Caco-2 (cell line): ENCODE measurements at regions not wholly inside any gene's neighbourhood (a gene's known extent, or its start where the extent isn't known, plus 50 kb on each side); places are given as distances from the start of the nearest gene placed in this dataset.

Source experiments
- BruUV-seq: library from RNA; stranded (reverse); fragments of 400-500 nt; replicated peaks from 2 replicates; lab custom pipeline; 2021; lab: Mats Ljungman, UMichigan
- CTCF ChIA-PET: fragments of 300-600 bp; sonication (Branson Sonifier 250); formaldehyde crosslinking; loops from one replicate; lab custom pipeline; 2022; ENCODE audit warnings: antibody characterized with exemption; lab: Charles Lee
- POLR2A ChIA-PET: fragments of 300-600 bp; sonication (Branson Sonifier 250); formaldehyde crosslinking; loops from one replicate; lab custom pipeline; 2022; ENCODE audit warnings: antibody characterized with exemption; lab: Charles Lee
- DNase-seq, 2 experiments: peaks; one replicate each; pipeline versions ENCODE4 v3.0.0 to v3.0.0-alpha.2; 2020 to 2022
- H3K27me3 ChIP-seq: replicated peaks from 2 replicates; pipeline ENCODE4 v1.6.0; 2011; ENCODE audit warnings: low read length; ENCODE audit not compliant: control insufficient read depth, insufficient read depth
- H3K36me3 ChIP-seq: 2 replicates; pipeline ENCODE4 v1.5.1; 2011; ENCODE audit warnings: low read length; ENCODE audit not compliant: control insufficient read depth, insufficient read depth
- H3K4me1 ChIP-seq: fragments of 250-450 bp; sonication (Bioruptor Pico); 2 replicates; pipeline ENCODE4 v1.5.1; 2020; ENCODE audit warnings: mild to moderate bottlenecking
- H3K4me3 ChIP-seq: 2 replicates; pipeline ENCODE4 v1.5.1; 2011; ENCODE audit warnings: low read depth, mild to moderate bottlenecking, control low read depth, low read length
- H3K9me3 ChIP-seq: fragments of 250-450 bp; sonication (Bioruptor Pico); 2 replicates; pipeline ENCODE4 v1.5.1; 2020; ENCODE audit warnings: mild to moderate bottlenecking, moderate library complexity
- H3K27ac Mint-ChIP-seq: one replicate; pipeline ENCODE4 v1.8.0; 2022; ENCODE audit warnings: mixed read lengths; ENCODE audit not compliant: unreplicated experiment
- H3K27me3 Mint-ChIP-seq: one replicate; pipeline ENCODE4 v1.8.0; 2022; ENCODE audit warnings: mixed read lengths; ENCODE audit not compliant: insufficient read depth, unreplicated experiment
- H3K36me3 Mint-ChIP-seq: one replicate; pipeline ENCODE4 v1.8.0; 2022; ENCODE audit warnings: mild to moderate bottlenecking, mixed read lengths; ENCODE audit not compliant: insufficient read depth, unreplicated experiment
- H3K4me1 Mint-ChIP-seq: one replicate; pipeline ENCODE4 v1.8.0; 2022; ENCODE audit warnings: low read depth, mixed read lengths; ENCODE audit not compliant: unreplicated experiment
- H3K4me3 Mint-ChIP-seq: one replicate; pipeline ENCODE4 v1.8.0; 2022; ENCODE audit warnings: mild to moderate bottlenecking, moderate library complexity, mixed read lengths; ENCODE audit not compliant: unreplicated experiment
- H3K9me3 Mint-ChIP-seq: one replicate; pipeline ENCODE4 v1.8.0; 2022; ENCODE audit warnings: mixed read lengths; ENCODE audit not compliant: unreplicated experiment
- intact Hi-C: fragments of 100-400 bp; cut with micrococcal nuclease; formaldehyde crosslinking; loops from one replicate; pipeline ENCODE4 v1.10.0; 2022; ENCODE audit not compliant: unreplicated experiment
- TF ChIP-seq, protein P1 (sequence below), 2 experiments: fragments of 200-600 bp in 1 of 2; IDR thresholded peaks; 1 replicate in 1 of 2; 2 replicates in 1 of 2; pipeline versions ENCODE4 v1.5.1 to v1.8.0; 2011 to 2022; ENCODE audit warnings: antibody characterized with exemption in 1 of 2, control low read depth in 1 of 2, inconsistent platforms in 1 of 2, low read depth in 1 of 2, low read length in 1 of 2, mild to moderate bottlenecking in 1 of 2, moderate library complexity in 1 of 2; ENCODE audit not compliant: insufficient read depth in 1 of 2, severe bottlenecking in 1 of 2, unreplicated experiment in 1 of 2

- no peak overlapping the region for H3K4me3 ChIP-seq
- H3K36me3 ChIP-seq = no peaks in the 10 kb centered on the region; the same call in 1 of the 2 replicates
- no peaks in the 10 kb centered on the region for H3K27me3 ChIP-seq
- H3K4me1 ChIP-seq = peaks cover 48% of the 10 kb centered on the region
- H3K4me3 Mint-ChIP-seq = no peak overlapping the region
- no peak overlapping the region for H3K27ac Mint-ChIP-seq
- H3K9me3 Mint-ChIP-seq = no peaks in the 10 kb centered on the region
- no TSS peak for BruUV-seq
- no peaks in the 10 kb centered on the region for H3K27me3 Mint-ChIP-seq
- intact Hi-C loops = no loop called here
- ChIA-PET CTCF (interaction anchor here (0.9 kb wide), 1 partner anchor 10 kb away, joined by 4 read pairs; no protein-coding TSS in a partner anchor), POLR2A (no interaction called here)
- H3K36me3 Mint-ChIP-seq = peaks cover 11% of the 10 kb centered on the region
- no peaks in the 10 kb centered on the region for H3K9me3 ChIP-seq
- H3K4me1 Mint-ChIP-seq = peaks cover 27% of the 10 kb centered on the region
- DNase-seq = no peak
- TF ChIP-seq, protein P1, sequence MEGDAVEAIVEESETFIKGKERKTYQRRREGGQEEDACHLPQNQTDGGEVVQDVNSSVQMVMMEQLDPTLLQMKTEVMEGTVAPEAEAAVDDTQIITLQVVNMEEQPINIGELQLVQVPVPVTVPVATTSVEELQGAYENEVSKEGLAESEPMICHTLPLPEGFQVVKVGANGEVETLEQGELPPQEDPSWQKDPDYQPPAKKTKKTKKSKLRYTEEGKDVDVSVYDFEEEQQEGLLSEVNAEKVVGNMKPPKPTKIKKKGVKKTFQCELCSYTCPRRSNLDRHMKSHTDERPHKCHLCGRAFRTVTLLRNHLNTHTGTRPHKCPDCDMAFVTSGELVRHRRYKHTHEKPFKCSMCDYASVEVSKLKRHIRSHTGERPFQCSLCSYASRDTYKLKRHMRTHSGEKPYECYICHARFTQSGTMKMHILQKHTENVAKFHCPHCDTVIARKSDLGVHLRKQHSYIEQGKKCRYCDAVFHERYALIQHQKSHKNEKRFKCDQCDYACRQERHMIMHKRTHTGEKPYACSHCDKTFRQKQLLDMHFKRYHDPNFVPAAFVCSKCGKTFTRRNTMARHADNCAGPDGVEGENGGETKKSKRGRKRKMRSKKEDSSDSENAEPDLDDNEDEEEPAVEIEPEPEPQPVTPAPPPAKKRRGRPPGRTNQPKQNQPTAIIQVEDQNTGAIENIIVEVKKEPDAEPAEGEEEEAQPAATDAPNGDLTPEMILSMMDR (IDR thresholded peaks at IDR 0.05; ENCODE audit: insufficient read depth in 1 of 2, low read depth in 1 of 2, low read length in 1 of 2, severe bottlenecking in 1 of 2, unreplicated experiment in 1 of 2) = no peak
These were observed 94.6 kb upstream of the TMPRSS2 start for GRCh38 chr21:41602531-41602930.

- no peaks in the 10 kb centered on the region for H3K27me3 ChIP-seq
- H3K9me3 ChIP-seq = no peaks in the 10 kb centered on the region
- H3K4me1 ChIP-seq = peaks cover 48% of the 10 kb centered on the region
- peak overlapping the region; percentile 77 for H3K27ac Mint-ChIP-seq
- H3K4me3 Mint-ChIP-seq = no peak overlapping the region
- peaks cover 28% of the 10 kb centered on the region for H3K4me1 Mint-ChIP-seq
- no peaks in the 10 kb centered on the region for H3K27me3 Mint-ChIP-seq
- intact Hi-C loops = no loop called here
- BruUV-seq = no TSS peak
- no peaks in the 10 kb centered on the region; the same call in 1 of the 2 replicates for H3K36me3 ChIP-seq
- TF ChIP-seq, protein P1 (IDR thresholded peaks at IDR 0.05; ENCODE audit: insufficient read depth in 1 of 2, low read depth in 1 of 2, low read length in 1 of 2, severe bottlenecking in 1 of 2, unreplicated experiment in 1 of 2) = no peak
- peak in 1 of 2 experiments; percentile 37 for DNase-seq
- ChIA-PET POLR2A (no interaction called here), CTCF (no interaction called here)
- no peak overlapping the region for H3K4me3 ChIP-seq
- H3K36me3 Mint-ChIP-seq = peaks cover 11% of the 10 kb centered on the region
- H3K9me3 Mint-ChIP-seq = no peaks in the 10 kb centered on the region
These were observed 93.8 kb upstream of the TMPRSS2 start for GRCh38 chr21:41601573-41602368.

DNA sequence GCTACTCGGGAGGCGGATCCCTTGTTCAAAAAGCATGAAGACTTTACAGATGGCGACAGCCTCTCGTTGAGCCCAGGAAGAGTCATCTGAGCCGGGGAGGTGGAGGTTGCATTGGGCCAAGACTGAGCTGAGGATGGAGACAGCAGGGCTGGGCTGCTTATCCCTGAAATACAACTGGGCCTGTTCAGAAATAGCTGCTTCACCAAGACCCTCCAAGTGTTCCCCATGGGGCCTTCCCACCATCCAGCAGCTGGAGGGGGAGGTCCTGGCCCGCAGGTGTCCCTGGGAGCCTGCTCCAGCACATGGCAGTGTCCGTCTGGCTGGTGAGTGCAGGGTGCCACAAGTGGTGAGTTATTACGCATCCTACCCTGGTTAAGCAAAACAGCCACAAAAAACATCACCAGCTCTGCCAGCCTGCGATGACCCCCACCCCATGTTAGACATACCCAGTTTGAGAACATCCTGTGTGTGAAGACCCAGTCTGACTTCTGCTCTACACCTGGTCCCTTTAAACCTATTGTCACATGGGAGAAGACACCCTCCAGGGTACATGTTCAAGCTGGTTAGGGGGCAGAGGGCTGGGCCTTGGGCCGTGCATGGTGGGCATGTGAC, 93.1 kb upstream of the TMPRSS2 start:
- no TSS peak for BruUV-seq
- no peak overlapping the region for H3K4me3 Mint-ChIP-seq
- CTCF ChIA-PET = no interaction called here
- DNase-seq = peak in 1 of 2 experiments; percentile 19
- peaks cover 11% of the 10 kb centered on the region for H3K36me3 Mint-ChIP-seq
- H3K9me3 Mint-ChIP-seq = no peaks in the 10 kb centered on the region
- peak overlapping the region; percentile 77 for H3K27ac Mint-ChIP-seq
- no peaks in the 10 kb centered on the region for H3K27me3 Mint-ChIP-seq
- Histone ChIP-seq H3K4me3 (no peak overlapping the region), H3K27me3 (no peaks in the 10 kb centered on the region), H3K9me3 (no peaks in the 10 kb centered on the region), H3K4me1 (peaks cover 50% of the 10 kb centered on the region), H3K36me3 (no peaks in the 10 kb centered on the region; the same call in 1 of the 2 replicates)
- TF ChIP-seq, protein P1 (IDR thresholded peaks at IDR 0.05; ENCODE audit: insufficient read depth in 1 of 2, low read depth in 1 of 2, low read length in 1 of 2, severe bottlenecking in 1 of 2, unreplicated experiment in 1 of 2) = no peak
- POLR2A ChIA-PET = no interaction called here
- intact Hi-C loops = no loop called here
- peaks cover 32% of the 10 kb centered on the region for H3K4me1 Mint-ChIP-seq
